GM21447 (cell line): ENCODE measurements at regions not wholly inside any gene's neighbourhood (a gene's known extent, or its start where the extent isn't known, plus 50 kb on each side); places are given as distances from the start of the nearest gene placed in this dataset.
"Not testable (repeated sequence)": the region's sequence is repeated elsewhere in the genome, so short reads cannot be mapped to it uniquely, and the experiment has no call there.

Experiments
- ATAC-seq: cut with Tn5 transposase; IDR thresholded peaks from one replicate; pipeline ENCODE4 v1.9.1; 2021; ENCODE audit not compliant: unreplicated experiment

DNA sequence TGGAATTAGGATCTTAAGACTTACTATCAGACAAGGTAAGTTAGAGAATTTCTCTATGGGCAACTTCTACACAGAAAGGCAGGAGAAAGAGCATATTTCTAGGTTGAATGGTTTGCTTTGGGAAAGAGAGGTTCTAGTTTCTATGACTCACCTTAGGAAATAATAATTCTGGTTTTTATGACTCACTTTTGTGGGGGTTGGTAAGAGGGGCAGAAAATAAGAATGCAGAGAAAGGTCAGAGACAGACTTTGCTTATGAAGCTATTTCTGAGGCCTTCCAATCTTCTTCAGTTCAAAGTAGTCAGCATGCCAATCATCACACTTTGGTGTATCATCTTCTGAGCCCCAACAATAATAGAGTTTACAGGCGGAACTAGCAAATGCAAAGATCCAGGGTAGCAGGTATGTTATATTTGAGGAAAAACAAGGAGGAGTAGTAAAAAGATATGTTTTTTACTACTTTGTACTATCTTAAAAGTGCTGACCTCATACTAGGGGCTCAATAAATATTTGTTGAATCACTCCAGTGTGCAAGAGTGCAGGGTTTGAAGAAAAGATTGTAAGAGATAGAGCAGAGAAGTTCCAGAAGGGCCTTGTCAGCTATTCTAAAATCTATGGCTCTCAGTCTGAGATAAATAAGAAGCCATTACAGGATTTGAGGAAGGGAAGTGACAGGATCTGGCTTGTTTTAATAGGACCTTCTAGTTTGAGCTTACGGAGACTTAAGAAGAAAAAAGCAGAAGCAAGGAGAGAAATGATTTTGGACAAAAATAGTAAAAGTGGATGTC lies 56.7 kb upstream of the LRFN5 start:
- no peak for ATAC-seq

DNA sequence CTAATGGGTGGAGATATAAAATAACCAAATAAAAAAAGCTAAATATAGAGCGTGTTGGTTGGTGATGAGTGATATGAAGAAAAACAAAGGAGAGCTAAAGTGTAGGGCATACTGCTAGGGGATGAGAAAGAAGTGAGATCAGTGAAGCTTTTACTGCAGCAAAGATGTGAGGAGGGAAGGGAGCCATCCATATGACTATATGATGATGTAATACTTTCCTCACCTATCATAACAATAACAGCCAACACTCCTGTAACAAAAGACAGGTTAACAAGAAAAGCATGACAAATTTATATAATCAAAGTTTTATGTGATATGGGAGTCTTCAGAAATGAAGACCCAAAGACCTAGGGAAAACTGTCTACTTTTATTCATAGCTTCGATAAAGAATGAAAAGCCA lies 57.4 kb upstream of the LRFN5 start:
- ATAC-seq: no peak

DNA sequence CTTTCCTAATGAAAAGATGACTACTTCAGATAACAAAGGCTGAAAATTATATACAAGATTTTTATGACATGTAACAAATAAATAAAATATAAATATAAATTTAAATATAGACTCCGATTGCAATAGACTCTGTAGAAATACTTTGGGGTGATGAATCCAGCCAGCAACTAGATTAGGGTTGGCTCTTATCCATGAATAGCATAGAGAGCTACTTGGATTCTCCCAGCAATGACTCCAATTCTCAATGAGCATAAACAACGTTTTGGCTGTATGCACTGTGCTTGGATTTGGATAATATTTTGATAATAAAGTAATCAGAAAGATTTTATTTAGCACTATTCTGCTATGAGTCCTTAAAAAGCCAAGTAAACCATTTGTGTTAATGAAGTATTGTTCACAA lies 58.0 kb upstream of the LRFN5 start:
- ATAC-seq: no peak

DNA sequence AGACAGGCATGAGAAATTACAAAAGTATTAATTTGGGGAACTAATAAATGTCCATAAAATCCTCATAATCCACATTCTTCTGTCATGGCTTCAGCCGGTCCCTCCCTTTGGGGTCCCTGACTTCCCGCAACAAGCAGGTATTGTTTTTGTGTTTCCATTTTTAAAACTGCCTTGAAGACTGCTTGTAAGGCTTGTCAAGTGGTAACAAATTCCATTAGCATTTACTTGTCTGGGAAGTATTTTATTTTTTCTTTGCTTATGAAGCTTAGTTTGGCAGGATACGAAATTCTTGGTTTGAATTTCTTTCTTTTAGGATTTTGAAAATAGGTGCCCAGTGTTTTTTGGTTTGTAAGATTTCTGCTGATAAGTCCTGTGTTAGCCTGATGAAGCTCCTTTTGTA lies 65.3 kb upstream of the LRFN5 start:
- no peak for ATAC-seq

DNA sequence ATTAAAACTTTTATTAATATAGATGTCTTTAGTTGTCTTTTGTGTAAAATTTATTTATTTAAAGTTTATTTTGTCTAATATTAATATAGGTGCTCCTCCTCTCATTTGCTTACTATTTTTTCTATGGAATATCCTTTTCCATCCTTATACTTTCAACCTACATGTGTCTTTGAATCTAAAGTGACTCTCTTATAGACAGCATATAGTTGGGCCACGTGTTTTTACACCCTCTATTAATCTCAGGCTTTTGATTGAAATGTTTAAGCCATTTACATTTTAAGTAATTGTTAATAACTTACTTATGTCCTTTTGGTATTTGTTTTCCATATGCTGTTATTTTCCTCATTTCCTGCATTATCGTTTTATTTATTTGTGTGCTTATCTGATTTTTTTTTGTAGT lies 74.4 kb upstream of the LRFN5 start:
- no peak for ATAC-seq

DNA sequence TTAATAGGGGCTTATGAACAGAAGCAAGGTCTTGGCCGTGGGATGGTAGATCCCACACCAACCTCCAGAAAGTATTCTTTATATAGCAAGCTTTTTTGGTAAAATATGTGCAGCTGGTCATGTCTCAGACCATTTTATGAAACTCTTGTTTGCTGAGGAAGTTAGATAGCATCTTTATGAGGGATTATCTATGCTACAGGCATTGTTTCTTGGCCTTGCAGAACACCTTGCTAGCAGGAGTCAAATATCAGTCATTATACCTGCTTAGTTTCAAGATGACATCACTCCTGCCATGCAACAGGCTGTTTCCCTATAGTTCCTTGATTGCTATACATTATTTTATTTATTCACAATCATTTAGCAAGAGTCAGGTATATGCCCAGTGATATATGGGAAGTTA lies 84.8 kb upstream of the LRFN5 start:
- ATAC-seq: no peak

DNA sequence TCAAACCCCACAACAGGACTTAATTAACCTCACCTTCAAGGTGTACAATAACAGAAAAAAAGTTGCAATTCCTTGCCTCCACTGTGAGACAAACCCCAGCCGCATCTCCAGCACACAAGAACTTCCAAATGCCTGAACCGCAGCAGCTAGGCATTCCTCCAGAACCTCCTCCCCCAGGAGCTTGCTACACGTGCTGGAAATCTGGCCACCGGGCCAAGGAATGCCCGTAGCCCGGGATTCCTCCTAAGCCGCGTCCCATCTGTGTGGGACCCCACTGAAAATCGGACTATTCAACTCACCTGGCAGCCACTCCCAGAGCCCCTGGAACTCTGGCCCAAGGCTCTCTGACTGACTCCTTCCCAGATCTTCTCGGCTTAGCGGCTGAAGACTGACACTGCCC lies 88.6 kb upstream of the LRFN5 start:
- not testable (repeated sequence) for ATAC-seq

DNA sequence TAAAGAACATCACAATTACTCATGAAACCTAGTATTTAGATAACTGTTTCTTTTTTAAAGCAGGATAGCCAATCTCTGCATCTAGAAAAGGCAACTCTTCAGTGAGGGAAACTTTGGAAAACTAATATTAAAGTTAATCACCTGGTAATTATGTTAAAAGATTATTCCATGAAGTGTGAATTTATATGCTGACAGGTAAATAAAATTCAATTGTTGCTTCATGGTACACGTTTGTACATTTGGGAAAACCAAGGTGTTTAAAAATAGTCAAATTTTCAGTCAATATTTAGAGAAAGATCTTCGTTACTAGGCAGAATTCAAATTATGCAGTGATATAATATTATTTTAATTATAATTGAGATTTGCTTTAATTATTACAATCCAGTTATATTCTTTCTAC lies 100.1 kb upstream of the LRFN5 start:
- ATAC-seq: no peak

DNA sequence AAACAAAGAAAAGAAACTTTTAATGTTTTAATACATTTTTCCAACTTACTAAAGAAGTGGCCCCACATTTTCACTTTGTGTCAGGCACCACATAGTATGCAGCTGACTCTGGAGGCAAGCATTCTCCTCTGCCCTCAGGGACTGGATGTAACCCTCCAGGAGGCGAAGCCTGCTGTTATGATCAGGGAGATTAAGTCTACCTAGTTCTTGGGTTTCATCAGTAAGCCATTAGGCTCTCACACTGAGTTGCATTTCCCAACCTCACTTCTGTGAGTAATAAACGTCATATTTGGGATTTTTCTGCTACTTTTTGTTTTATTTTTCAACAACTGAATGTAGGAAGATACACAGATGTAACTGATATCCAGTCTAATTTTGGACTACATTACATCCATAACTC lies 101.2 kb upstream of the LRFN5 start:
- no peak for ATAC-seq

DNA sequence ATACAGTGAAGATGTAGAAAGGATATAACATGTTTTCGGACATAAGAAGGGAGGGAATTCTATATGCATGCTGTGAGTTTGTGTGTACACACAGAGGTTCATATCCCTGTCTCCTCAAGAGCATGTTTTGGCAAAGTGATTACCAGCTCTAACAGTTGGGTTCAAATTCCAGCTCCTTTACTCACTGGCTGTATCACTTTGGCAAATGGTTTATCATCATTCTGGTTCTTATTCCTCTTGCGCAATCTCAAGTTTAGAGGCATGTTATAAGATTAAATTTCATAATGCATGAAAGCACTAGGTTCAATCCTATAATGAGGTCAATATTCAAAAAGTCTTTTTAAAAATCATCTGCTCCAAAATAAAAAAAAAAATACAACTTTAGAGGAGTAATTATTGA lies 107.7 kb upstream of the LRFN5 start:
- no peak for ATAC-seq

DNA sequence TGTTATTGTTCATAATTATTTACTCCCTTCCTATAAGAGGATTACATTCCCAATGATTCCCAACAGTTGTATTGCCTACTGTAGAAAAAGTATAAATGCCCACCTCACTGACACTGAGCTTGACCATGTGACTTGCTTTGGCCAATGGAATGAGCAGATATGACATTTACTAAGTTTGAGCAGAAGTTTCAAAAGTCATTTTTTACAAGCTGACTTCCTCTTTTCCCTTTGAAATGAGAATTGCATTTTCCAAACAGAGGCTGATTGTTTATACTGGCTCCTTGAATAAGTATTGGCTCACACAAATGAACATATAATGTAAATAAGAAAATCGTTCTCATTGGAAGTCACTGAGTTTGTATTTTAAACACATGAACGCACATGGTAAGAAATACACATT lies 116.4 kb upstream of the LRFN5 start:
- ATAC-seq: no peak

DNA sequence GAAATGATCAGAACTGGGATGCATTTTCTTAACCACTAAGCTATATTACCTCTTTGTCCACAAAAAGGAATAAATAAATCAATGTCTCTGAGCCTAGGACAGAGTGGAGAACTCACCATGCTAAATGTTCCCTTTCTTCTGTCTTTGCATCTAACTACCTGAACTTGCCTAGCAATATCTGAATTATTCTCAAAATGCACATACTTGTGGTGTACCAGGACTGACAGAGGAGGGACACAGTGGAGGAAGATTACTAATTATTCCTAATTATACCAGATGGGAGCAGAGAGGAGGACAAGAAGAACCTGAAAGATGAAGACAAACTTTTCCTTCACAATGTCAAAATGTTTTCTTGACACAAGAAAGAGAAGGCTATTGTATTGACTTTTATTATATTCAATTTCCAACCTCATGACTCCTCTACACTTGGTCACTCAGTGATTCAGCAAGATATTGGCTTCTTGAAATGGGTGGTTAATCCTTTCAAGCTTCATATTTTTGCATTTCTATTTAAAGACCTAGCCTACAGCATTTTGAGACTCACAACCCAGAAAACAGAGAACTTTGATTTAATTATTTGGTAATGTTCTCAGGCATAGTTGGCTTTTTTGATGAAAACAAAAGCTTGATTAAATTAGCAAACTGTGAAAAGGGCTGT lies 117.2 kb upstream of the LRFN5 start:
- ATAC-seq: no peak

DNA sequence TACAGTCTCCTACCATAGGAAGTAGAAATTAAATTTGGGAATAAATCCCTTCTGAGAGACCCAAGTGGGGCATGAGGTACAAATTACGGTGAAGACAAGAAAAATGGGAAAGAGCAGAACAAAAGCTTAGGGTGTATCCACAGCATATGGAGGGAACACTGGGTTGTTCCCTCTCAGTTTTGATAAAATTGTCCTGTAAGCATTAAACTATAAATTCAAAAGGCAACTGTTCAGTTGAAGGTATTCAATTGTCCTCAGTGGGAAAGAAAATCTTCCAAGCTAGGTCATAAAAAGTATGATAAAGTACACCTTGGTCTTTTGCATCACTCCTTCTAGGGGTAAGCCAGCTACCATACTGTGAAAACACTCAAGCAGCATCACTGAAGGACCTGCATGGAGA lies 118.3 kb upstream of the LRFN5 start:
- ATAC-seq: no peak

DNA sequence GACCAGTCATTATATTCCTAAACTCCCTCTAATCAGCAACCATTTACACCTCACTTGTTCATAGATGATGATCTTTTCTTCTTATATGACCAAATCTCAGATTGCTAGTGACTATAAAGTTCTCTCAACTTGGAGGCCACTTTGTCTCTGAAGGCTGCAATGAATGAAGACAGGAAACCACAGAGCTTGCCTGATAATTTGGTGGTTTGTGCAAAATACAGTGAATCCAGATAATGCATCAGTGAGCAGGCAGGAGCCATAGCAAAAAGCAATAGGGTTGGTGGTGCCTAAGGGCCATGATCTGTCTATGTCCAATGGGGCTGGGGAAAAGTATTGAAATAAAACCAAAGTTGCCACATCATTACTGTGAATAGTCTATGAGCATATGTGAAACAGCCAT lies 123.8 kb upstream of the LRFN5 start:
- ATAC-seq: no peak

DNA sequence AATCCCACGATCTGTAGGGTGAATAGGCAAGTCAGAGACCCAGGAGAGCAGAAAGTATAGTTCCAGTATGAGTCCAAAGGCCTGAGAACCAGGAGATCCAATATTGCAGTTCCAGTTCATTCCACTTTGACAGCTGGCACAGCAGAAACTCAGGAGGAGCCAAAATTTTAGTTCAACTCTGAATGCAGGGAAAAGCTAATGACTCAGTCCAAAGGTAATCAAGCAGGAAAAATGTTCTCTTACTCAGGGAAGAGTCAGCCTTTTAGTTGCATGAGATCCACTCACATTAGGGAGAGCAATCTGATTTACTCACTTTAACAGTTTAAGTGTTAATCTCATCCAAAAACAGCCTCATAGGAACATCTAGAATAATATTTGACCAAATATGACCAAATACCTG lies 130.2 kb upstream of the LRFN5 start:
- no peak for ATAC-seq

DNA sequence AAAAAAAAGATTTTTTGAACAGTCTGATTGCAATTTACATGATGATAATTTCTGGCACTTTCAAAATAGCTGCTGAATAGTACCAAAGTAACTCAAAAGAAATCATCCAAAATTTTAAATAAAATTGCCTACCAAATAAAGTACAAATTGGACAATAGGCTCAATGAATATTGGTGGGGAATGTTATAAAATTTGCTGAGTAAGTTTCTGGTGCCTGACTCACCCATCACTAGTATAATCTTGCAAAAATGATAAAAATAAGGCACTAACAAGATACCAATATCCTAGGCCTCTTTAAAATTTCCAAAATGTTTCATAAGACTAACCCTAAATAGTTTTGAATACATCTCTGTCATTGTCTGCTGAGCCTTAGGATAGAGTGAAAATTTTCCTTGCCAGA lies 145.3 kb upstream of the LRFN5 start:
- no peak for ATAC-seq

DNA sequence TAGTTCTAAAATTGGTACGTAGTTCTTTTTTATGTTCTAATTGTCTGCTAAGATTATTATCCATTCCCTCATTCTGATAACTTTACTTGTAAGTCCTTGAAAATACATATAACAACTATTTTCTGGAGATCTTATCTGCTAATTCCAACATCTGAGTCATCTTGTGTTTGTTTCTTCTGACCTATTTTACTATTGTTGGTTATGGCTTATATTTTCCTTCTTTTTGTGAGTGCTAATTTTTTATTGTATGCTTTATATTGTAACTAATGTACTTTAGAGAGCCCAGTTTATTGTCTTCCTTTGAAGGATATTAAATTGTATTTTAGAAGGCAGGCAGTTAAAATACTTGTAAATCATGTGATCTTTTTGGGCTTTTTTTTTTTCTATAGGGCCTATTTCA lies 149.3 kb upstream of the LRFN5 start:
- no peak for ATAC-seq

DNA sequence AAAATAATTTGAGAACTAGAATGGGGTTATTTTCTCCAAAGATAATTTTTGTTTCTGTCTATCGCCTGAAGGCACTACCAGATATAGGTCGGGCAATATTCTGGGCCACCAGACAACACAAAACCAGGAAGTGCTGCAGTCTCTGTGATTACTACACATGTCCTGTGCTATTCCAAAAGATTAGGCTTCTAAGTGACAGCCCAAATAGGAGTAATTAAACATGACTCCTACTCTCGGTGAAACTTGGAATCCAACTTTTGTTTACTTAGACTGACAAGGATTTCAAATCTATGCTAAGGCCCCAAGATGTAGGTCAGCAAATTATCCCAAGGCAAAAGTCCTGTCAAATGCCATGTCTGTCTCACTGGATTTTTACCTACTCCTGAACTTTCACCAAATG lies 157.6 kb upstream of the LRFN5 start:
- ATAC-seq: no peak

DNA sequence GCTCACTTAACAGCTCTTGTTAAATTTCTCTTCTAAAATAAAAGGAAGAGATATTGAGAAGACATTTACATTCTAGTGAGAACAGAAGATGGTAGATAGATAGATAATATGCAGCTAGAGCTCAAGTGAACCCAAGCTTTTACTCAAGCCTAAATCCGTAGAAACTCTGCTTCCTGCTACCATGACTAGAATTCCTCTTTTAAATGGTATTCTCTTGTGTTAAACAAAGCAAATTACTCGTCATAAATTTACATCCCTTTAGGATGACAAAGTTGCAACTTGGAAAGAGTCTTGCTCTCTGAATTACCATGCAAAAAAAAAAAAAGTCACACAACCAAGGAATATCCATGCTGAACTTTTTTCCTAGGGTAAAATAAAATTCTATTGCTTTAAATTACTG lies 160.7 kb upstream of the LRFN5 start:
- no peak for ATAC-seq

DNA sequence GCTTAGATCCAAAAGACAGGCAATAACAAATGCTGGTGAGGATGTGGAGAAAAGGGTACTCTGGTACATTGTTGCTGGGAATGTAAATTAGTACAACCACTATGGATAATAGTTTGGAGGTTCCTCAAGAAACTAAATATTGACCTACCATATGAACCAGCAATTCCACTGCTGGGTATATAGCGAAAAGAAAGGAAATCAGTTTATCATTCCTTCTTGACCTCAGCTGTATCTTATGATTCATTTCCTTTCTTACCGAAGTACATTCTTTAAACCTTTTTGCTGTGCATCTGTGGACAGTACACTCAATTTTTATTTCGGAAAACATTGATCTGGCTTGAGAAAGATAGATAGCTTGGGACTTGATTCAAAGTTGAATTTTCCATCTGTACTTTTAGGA lies 183.2 kb upstream of the LRFN5 start:
- ATAC-seq: no peak

DNA sequence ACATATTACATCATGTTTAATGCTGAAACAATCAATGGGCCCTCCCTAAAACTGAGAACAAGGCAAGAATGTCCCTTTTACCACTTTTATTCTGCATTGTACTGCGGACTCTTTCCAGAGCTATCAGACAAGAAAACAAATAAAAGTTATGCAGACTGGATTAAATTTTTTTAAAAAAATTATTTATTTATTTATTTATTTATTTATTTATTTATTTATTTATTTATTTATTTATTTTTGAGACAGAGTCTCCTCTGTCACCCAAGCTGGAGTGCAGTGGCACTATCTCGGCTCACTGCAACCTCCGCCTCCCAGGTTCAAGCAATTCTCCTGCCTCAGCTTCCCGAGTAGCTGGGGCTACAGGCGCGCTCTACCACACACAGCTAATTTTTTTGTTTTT lies 185.4 kb upstream of the LRFN5 start:
- ATAC-seq: not testable (repeated sequence)

DNA sequence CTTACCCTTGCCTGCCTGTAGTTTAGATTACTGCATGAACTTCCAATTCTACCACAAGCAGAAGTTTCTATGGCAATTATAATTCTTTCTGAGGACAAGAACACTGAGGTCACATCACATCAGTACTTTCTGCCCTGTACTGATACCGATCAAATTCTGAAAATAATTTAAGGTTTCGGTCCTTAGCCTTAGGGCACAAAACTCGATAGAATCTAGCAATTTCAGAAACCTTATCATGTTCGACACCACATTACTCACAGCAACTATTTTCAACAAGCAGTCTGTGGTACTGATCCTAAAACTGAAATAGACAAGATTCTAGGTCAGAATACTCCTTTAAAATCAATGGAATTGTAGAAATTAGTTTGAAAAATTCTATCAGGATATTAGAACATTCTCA lies 187.0 kb upstream of the LRFN5 start:
- ATAC-seq: no peak

DNA sequence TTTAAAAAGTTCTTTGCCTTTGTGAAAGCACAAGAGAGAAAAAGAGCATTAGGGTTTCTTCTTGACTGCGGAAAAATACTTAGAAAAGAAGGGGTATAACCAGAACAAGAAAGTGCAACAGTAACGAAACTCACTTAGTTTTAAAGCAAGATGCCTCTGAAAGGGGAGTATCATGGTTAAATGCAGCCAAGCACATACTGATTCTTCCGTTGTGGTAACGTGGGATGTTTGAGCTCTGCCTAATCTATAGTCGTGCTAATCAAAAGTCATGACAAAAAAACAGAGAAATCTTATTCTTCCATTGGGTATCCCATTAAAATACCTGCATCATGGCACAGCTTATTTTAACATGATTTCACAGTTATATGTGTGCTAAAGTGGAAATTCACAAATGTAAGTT lies 187.8 kb upstream of the LRFN5 start:
- no peak for ATAC-seq
